GM12872 (cell line): ENCODE measurements at regions not wholly inside any gene's neighbourhood (a gene's known extent, or its start where the extent isn't known, plus 50 kb on each side); places are given as distances from the start of the nearest gene placed in this dataset.

Source experiments
- CTCF ChIP-seq: IDR thresholded peaks from 3 replicates; pipeline ENCODE4 v1.5.1; 2011; ENCODE audit warnings: low read depth, mild to moderate bottlenecking, low read length, moderate library complexity; ENCODE audit not compliant: insufficient read depth

DNA sequence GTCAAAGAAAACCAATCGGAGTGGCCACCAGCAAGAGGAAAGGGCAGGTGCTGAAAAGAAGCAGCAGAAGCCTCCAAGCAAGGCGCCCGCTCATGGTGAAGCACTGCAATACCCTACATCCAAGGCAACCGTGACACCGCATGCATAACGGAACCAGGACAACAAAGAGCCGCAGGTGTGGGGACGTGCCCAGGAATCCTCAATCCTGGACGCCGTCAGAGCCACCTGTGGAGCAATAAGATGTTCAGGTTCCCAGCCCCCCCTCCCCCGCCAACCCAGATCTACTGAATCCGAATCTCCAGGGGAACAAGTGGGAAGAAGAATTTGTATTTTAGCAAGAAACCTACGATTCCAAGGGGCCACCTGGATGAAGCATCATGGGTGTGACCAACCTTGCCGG, 70.8 kb downstream of the SHANK2 start:
- TF ChIP-seq CTCF: no peak

GRCh38 chr11:71180694-71181470, 71.5 kb downstream of the SHANK2 start:
- TF ChIP-seq CTCF: no peak

DNA sequence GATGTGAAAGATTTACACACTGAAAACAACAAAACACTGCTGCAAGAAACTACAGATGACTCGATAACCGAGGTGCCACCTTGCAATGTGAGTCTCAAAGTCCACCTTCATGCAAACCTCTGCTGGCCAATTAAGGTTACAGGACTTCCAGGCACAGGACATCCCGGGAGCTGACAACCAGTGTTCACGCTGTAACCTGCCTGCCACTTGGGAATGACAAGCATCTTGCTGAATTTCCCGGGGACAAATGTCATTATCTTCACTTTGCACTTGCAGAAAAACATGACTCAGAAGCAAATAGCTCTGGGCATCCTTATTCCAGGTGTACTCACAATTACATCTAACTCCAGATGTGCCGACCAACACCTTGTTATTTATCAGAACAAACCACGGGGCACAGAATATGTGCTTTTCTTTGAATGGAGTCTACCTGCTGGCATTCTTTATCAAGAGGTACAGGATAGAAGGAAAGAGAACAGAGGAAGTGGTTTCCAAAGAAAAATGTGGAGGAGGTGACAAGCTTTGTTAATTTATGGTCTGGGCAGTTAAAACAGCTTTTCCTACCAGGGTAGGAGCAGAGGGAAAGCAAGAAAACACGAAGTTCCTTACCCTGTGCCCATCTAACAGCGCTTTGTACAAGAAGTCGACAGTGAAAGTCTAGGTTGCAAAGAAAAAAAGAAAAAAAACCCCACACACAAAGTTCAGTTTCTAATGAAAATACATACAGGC, 72.3 kb downstream of the SHANK2 start:
- TF ChIP-seq CTCF: no peak

DNA sequence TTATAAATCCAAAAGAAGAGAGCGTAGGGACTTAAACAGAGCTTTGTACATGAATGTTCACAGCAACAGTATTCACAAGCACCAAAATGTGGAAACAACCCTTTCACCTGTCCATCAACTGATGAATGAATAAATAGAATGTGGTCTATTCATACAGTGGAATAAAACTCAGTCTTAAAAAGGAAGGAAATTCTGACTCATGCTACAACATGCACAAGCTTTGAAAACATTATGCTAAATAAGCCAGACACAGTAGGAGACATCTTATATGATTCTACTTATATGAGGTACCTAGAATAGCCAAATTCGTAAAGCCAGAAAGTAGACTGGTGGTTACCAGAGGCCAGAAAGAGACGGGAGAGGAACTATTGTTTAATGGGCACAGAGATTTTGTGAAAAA, 74.3 kb downstream of the SHANK2 start:
- TF ChIP-seq CTCF: no peak

- TF ChIP-seq CTCF: no peak
Observed at GRCh38 chr11:71176812-71177211, 75.6 kb downstream of the SHANK2 start.

- TF ChIP-seq CTCF: no peak
Observed at GRCh38 chr11:71173709-71174108, 78.7 kb downstream of the SHANK2 start.

- TF ChIP-seq CTCF: no peak
Observed at GRCh38 chr11:71172680-71173079, 79.7 kb downstream of the SHANK2 start.
